Esophagus muscularis mucosa (tissue), 4 donors: ENCODE measurements at regions not wholly inside any gene's neighbourhood (a gene's known extent, or its start where the extent isn't known, plus 50 kb on each side); places are given as distances from the start of the nearest gene placed in this dataset.

Experiments used
- DNase-seq: peaks from one replicate; pipeline ENCODE4 v3.0.0-alpha.2; 2017; ENCODE audit errors: extremely low spot score
- H3K27ac ChIP-seq, 4 donors: fragments of 200-600 bp; sonication (generic); replicated peaks in 1 of 4; 1 replicate in 3 of 4; 2 replicates in 1 of 4; pipeline ENCODE4 v1.5.1; 2016 to 2019; ENCODE audit warnings: mild to moderate bottlenecking in 1 of 4
- H3K27me3 ChIP-seq, 4 donors: fragments of 200-600 bp; sonication (generic); one replicate each; pipeline versions ENCODE4 v1.5.1 to v1.6.0; 2016 to 2019
- H3K36me3 ChIP-seq, 4 donors: fragments of 200-600 bp; sonication (generic); one replicate each; pipeline ENCODE4 v1.5.1; 2016 to 2019
- H3K4me1 ChIP-seq, 4 donors: fragments of 200-600 bp; sonication (generic); one replicate each; pipeline ENCODE4 v1.5.1; 2016 to 2019
- H3K4me3 ChIP-seq, 4 donors: fragments of 200-600 bp; sonication (generic); 1 replicate in 2 of 4; 2 replicates in 2 of 4; pipeline ENCODE4 v1.5.1; 2016 to 2019; ENCODE audit warnings: mild to moderate bottlenecking in 4 of 4, moderate library complexity in 1 of 4
- H3K9me3 ChIP-seq, 4 donors: fragments of 200-600 bp; sonication (generic); 1 replicate in 3 of 4; 2 replicates in 1 of 4; pipeline ENCODE4 v1.5.1; 2016 to 2019
- CTCF ChIP-seq, 3 experiments: fragments of 200-600 bp in 2 of 3; fragments of 450-650 bp in 1 of 3; sonication (generic) in 2 of 3; IDR thresholded peaks; one replicate each; pipeline ENCODE4 v1.5.1; 2017 to 2019; ENCODE audit warnings: antibody characterized with exemption in 3 of 3, mild to moderate bottlenecking in 2 of 3, moderate library complexity in 1 of 3
- EP300 ChIP-seq: sonication (generic); formaldehyde crosslinking; IDR thresholded peaks from one replicate; pipeline ENCODE4 v1.6.1; 2017; ENCODE audit warnings: antibody characterized with exemption
- POLR2A ChIP-seq: fragments of 450-650 bp; IDR thresholded peaks from one replicate; pipeline ENCODE4 v1.6.1; 2017; ENCODE audit warnings: antibody characterized with exemption, moderate library complexity, mild to moderate bottlenecking, low read depth
- POLR2AphosphoS5 ChIP-seq, 2 donors: sonication (generic); formaldehyde crosslinking; IDR thresholded peaks; one replicate each; pipeline ENCODE4 v1.6.1; 2017; ENCODE audit warnings: antibody characterized with exemption in 2 of 2
- WGBS: methylation state at CpG from one replicate; pipeline ENCODE4 v1.1.5; 2018; 5-methylcytosine and 5-hydroxymethylcytosine counted together
- intact Hi-C: fragments of 100-400 bp; cut with DNase I; formaldehyde crosslinking; loops from one replicate; pipeline ENCODE4 v1.15.1; 2023

GRCh38 chr15:47003568-47003967, 713.7 kb upstream of the SEMA6D start:
- 46% methylated on average over 1 of the region's 1 CpG for WGBS
- no peak for TF ChIP-seq CTCF (IDR thresholded peaks at IDR 0.05)
- TF ChIP-seq EP300, result no peak
- peaks cover 0 to 8% (median 2%) of the 10 kb centered on the region in 4 donors for H3K9me3 ChIP-seq
- no peak for DNase-seq
- H3K27ac ChIP-seq, result no peak overlapping the region
- H3K27me3 ChIP-seq, result no peaks in the 10 kb centered on the region
- H3K4me3 ChIP-seq, result no peak overlapping the region
- no peaks in the 10 kb centered on the region for H3K36me3 ChIP-seq
- intact Hi-C loops, result no loop called here
- no peaks in the 10 kb centered on the region for H3K4me1 ChIP-seq

GRCh38 chr15:47013446-47013845, 703.9 kb upstream of the SEMA6D start:
- TF ChIP-seq EP300 (no peak), CTCF (IDR thresholded peaks at IDR 0.05) (no peak), POLR2A (no peak), POLR2AphosphoS5 (IDR thresholded peaks at IDR 0.05) (no peak)
- intact Hi-C loops, result no loop called here
- Histone ChIP-seq H3K4me1 (no peaks in the 10 kb centered on the region), H3K4me3 (no peak overlapping the region), H3K27ac (no peak overlapping the region), H3K9me3 (peaks cover 0 to 2% (median 0%) of the 10 kb centered on the region in 4 donors), H3K36me3 (no peaks in the 10 kb centered on the region), H3K27me3 (no peaks in the 10 kb centered on the region)
- DNase-seq, result no peak

GRCh38 chr15:47027322-47027946, 689.9 kb upstream of the SEMA6D start:
- 71% methylated on average over 4 of the region's 5 CpGs for WGBS
- no peak for DNase-seq
- Histone ChIP-seq H3K9me3 (no peaks in the 10 kb centered on the region), H3K27ac (no peak overlapping the region), H3K4me1 (no peaks in the 10 kb centered on the region), H3K27me3 (no peaks in the 10 kb centered on the region), H3K4me3 (no peak overlapping the region), H3K36me3 (no peaks in the 10 kb centered on the region)
- no peak for TF ChIP-seq POLR2A
- no peak for TF ChIP-seq EP300
- no peak for TF ChIP-seq POLR2AphosphoS5 (IDR thresholded peaks at IDR 0.05)
- no peak for TF ChIP-seq CTCF (IDR thresholded peaks at IDR 0.05)
- intact Hi-C loops, result no loop called here

- 65% methylated on average over 2 of the region's 2 CpGs for WGBS
- intact Hi-C loops, result no loop called here
- no peak for TF ChIP-seq EP300
- no peak for TF ChIP-seq POLR2A
- TF ChIP-seq POLR2AphosphoS5 (IDR thresholded peaks at IDR 0.05), result no peak
- no peak for TF ChIP-seq CTCF (IDR thresholded peaks at IDR 0.05)
Observed at GRCh38 chr15:47035475-47036406, 681.6 kb upstream of the SEMA6D start.

More at GRCh38 chr15:47035475-47036406, 681.6 kb upstream of the SEMA6D start:
- no peaks in the 10 kb centered on the region for H3K9me3 ChIP-seq
- no peak overlapping the region for H3K27ac ChIP-seq
- DNase-seq, result no peak
- no peaks in the 10 kb centered on the region for H3K27me3 ChIP-seq
- no peaks in the 10 kb centered on the region for H3K4me1 ChIP-seq
- no peak overlapping the region for H3K4me3 ChIP-seq
- H3K36me3 ChIP-seq, result no peaks in the 10 kb centered on the region
